ENCODE measurements at regions not wholly inside any gene's neighbourhood (a gene's known extent, or its start where the extent isn't known, plus 50 kb on each side); places are given as distances from the start of the nearest gene placed in this dataset.

DNA sequence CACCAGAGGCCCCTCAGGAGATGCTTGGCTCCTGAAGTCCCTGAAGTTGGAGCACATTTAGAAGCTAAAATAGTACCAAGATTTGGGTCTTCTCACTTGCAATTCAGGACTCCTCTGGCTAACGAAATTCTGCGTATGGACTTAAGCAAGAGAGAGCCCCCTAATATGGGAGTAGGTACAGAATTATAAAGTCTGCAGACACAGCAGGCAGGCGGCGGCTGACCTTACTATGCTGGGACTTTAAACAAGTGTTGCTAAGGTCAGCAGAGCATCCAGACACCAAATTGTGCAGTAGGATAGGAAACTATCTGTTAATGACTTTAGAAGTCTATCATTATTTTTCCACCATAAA lies 104.5 kb upstream of the PDE4B start:
- DNase-seq = no peak

DNA sequence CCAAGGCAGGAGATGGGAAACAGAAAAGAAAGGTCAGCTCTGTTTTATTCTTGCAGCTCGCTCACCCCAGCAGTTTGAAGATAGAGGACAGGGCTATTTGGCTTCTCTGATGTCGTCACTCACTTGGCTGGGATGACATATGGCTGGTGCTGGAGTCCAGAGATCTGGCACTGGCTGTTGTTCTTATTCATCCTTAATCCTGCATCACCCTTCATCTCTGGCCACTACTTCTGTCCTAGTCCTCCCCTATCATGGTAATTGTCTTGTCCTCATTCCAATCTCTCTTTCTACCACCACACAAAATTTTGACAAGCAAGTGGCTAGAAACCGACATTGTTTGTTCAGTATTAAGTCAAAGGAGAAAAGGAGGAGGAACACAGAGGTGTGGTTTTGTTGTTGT lies 103.8 kb upstream of the PDE4B start:
- DNase-seq = no peak

DNA sequence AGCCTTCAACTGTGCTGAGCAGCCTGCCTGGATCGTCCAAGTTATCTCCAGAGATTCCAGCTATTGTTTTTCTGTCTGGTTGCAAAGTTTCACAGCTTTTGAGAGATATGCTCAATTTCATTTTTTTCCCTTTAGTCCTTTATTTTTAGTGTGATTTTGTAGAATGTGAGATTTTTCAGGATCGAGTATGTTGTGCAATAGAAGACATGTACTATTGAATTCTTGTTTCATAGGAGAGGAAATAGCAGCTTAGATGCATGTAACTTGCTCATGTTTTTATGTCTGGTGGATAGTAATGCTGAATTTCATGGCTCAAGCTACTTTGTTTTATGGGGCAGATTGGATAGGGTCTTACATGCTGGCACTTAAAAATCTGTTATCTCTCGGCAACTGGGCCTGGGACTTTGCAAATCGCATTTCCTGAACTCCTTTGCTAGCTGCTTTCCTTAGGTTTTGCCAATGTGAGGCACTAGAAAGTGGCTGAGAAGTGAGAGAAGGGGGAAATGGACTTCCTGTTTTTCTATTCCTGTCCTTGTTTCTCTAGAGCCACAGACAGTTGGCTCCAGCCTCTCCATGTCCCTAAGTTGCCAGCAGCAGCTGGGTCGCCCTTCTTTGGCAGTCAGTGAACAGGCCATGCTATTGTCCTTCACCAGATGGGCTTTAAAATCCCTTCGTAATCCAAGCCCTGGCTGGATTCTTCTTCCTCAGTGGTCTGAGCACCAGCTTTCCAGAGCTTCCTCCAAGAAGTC lies 101.4 kb upstream of the PDE4B start:
- no peak for DNase-seq

DNA sequence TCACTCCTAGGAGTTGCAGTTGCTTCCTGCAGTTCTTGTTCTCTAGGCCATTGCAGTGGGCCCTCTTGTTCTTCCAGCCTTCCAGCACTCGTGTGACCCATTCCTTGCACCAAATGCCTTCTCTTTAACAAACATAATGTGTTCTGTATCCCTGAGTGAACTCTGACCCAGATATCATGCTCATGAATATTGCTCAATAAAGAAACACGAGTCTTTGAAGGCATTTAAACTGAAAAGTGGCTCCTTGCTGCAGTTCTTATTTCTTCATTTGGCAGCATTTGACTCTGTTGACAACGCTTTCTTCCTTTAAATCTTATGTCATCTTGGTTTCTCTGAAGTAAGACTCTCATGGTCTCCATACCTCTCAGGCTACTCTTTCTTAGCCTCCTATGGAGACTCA lies 100.7 kb upstream of the PDE4B start:
- no peak for DNase-seq

DNA sequence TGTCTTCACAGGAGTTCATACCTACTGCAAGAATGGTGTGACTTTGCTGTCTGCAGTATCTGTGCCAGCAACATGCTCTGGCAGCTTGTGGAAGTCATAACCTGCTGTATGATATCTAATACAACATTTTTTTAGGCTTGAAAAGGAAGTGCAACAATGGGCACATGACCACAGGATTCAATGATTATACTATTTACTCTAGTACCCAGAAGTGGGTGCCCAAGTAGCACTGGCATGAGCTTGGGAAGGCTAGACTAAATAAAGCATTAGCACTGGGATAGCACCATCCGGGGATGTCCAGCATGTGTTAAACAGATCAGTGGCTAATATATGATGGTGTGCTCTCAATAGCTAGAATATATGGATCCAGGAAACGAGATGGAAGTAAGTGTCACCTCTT lies 98.6 kb upstream of the PDE4B start:
- DNase-seq = no peak

DNA sequence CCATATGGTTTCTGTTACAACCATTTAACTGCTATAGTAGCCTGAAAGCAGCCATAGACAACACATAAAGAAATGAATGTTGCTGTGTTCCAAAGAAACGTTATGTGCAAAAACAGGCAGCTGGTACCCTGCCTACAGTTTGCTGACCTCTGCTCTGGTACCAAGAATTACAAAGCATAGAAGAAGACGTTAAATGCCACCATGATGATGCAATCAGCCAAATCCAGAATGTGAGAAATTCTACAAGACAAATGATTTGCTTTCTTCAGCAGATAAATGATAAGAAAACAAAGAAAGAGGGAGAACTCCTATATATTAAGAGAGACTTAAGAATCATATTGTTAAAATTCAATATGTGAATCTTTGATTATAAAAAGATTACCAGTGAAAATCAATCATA lies 97.8 kb upstream of the PDE4B start:
- no peak for DNase-seq

DNA sequence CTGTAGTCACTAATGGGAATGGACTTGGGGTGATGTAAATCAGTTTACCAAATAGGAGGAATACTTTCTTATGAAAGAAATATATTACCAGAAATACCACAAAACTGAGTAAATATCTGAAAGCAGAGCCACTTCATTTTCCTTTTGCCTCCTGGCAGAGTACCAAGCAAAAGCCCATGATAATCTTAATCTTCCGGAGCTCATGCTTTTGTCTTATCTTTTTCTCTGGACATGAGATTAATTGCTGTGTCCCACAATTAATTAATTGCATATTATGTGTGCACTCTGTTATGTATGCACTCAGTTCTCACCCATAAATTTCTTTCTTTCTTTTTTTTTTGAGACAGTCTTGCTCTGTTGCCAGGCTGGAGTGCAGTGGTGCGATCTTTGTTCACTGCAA lies 94.1 kb upstream of the PDE4B start:
- no peak for DNase-seq

DNA sequence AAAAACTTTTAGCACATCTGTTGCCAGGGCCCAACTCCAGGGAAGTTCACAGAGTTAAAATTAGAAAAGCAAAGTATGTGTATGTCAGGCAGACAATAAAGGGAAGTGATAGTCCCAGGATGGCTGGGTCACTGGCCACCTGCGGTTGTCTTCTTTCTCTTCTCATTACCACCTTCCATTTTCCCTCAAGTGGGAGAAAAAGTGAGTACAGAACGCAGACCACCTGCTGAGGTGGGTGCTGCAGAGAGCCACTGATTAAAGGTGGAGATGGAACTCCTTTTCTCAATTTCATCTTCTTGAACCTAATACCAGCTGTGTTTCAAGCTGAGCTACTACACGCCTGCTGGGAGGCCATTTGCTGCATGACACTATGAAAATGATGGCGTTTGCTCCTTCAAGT lies 88.8 kb upstream of the PDE4B start:
- no peak for DNase-seq

DNA sequence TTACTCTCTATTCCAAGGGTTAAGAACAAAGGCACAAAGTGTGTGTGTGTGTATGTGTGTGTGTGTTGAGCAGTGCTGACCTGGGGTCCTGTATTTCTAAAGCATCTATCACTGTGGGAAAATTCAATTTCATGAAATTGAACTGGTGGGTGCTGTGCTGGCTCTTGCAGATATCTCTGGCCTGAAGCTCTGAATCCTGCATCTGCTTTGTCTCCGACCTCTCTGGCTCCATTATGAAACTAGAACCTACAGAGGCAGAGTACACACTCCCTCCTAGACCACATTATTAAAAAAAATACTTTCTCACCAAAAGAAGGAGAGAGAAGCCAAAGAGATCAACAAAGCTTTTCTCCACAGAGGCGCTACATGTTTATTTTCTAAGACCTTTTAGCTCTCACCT lies 88.4 kb upstream of the PDE4B start:
- DNase-seq = no peak

DNA sequence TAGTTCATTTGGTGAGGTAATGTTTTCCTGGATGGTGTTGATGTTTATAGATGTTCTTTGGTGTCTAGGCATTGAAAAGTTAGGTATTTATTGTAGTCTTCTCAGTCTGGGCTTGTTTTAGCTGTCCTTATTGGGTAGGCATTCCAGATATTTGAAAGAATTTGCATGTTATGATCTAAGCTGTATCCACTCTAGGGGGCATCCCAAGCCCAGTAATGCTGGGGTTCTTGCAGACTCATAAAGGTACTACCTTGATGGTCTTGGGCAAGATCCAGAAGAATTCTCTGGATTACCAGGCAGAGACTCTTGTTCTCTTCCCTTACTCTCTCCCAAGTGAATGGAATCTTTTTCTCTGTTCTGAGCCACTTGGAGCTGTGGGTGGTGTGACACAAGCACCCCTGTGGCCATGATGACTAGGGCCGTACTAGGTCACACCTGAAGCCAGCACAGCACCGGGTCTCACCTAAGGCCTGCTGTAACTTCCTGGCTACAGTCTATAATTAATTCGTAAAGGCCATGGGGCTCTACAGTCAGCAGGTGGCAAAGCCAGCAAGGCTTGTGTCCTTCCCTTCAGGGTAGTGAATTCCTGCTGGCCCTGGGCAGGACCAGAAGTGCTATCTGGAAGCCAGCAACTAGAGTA lies 74.8 kb upstream of the PDE4B start:
- DNase-seq = no peak

DNA sequence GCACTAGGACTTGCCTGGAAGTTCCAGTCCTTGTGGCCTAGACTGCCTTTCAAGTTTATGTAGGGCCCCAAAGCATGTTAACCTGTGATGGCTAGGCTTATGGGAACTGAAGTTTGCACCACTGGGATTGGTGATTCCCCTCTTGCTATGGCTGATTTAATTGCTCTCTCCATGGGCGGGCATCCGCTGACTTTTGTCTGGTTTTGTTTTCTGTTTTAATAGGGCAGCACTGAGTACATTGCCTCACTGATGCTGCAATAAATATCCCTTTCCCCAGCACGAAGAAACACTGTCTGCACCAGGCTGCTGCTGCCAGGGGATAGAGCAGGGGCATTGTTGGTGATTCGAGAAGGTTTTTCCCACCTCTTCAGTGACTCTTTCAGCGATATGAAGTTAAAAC lies 73.3 kb upstream of the PDE4B start:
- DNase-seq = no peak

DNA sequence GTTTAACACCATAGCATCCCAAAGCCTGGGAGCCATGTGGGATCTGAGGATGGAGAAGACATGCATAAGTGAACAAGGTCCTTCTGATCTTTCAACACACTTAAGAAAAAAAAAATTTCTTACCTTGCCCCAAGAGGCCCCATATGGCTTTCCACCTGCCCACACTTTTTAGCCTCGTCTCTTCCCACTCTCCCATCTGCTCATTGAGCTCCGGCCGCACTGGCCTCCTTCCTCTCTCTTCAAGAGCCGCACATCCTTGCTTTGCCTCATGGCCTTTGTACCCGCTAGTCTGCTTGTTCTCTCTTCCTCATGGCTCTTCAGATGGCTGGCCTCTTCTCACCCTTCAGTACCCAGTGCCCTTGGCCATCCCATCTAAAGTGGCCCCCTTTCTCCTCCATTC lies 70.2 kb upstream of the PDE4B start:
- DNase-seq = no peak

DNA sequence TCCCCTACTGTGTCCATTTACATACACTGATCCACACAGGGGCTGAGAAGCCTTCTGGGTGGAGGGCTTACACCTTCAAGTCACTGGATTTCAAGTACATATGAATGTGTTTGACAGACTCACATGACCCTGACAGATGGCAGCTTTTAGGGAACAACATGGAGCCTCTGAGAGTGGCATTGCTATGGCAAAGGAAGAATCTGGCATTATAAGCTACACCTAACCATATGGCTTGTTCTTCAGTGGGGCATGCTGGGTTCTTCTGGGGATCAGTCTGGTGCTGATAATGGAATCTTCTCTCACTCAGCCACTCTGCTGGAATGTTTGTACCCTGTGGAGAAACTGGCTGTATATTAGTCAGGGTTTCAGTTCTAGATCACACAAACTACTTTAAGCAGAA lies 68.5 kb upstream of the PDE4B start:
- DNase-seq = no peak

DNA sequence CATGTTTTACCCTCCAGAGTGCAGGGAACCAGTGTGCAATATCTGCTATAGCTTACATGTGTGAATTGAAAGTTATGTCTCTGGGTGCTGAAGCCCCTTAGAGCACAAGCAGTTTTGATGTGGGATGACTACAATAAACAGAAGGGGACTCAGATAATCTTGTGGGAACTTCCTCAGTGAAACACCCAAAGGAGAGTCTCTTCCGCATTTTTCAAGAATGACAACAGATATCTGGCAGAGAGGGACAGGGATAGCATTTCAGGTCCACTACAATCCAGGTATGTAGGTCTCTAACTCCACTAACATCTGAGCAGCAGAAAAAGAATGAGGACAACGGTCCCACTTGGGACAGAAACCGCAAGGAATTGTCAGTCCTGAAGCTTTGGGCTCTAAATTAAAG lies 67.6 kb upstream of the PDE4B start:
- DNase-seq = no peak

DNA sequence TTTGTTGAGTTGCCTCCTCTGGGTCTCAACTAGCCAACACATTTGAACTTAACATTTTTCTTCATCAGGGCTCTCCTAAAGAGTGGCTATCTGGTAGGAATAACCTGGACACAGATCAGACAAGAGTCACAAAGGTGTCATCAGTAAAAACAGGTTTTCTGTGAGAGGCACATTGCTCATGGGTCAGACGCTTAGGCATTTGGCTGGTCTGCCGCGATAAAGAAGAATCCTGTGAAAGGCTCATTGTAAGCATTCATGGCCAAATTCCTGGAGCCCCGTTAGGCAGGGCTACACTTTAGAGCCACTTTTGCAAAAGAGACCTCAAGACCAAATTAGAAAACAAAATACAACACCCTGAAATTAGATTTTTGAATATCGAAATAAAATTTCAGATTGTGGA lies 64.2 kb upstream of the PDE4B start:
- no peak for DNase-seq

DNA sequence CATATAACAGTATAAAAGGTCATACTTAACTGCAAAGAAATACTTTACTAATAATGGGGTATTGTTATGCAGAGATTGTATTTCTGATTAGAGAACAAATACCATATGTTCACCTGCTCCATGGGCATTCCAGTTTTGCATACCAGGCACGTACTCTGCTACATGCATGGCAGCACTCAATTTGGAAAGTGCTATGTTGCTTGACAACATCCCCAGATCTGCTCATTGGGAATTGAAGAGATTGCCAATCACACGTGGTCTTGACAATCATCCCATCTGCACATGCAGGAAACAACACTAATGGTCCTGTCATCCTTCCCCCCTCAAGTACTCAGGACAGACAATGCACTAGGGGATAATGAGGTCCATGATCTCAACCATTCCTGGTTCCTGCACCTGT lies 63.4 kb upstream of the PDE4B start:
- no peak for DNase-seq

DNA sequence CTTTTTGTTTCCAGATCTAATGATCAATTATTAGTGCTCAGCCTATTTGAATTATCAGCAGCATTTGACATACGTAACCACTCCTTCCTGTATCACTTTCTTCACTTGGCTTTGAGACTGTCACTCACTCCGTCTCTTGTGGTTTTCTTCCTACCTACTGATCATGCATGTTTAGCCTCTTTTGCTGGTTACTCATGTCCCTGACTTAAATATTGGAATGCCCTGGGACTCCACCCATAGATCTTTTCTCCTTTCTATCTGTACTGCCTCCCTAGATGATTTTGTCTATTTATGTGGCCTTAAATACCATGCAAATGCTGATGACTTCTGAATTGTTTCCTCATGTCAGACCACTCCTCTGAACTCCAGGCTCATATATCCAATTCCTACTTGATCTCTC lies 57.7 kb upstream of the PDE4B start:
- no peak for DNase-seq

DNA sequence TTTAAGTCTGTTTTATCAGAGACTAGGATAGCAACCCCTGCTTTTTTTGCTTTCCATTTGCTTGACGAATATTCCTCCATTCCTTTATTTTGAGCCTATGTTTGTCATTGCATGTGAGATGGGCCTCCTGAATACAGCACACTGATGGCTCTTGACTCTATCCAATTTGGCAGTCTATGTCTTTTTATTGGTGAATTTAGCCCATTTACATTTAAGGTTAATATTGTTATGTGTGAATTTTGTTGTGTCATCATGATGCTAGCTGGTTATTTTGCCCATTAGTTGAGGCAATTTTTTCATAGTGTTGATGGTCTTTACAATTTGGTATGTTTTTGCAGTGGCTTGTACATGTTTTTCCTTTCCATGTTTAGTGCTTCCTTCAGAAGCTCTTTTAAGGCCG lies 50.7 kb upstream of the PDE4B start:
- no peak for DNase-seq

All from activated effector memory CD4-positive, alpha-beta T cell treated with Interleukin-2 at 50 U/mL for 16 hours (primary cell).